ENCODE measurements at regions not wholly inside any gene's neighbourhood (a gene's known extent, or its start where the extent isn't known, plus 50 kb on each side); places are given as distances from the start of the nearest gene placed in this dataset.

DNA sequence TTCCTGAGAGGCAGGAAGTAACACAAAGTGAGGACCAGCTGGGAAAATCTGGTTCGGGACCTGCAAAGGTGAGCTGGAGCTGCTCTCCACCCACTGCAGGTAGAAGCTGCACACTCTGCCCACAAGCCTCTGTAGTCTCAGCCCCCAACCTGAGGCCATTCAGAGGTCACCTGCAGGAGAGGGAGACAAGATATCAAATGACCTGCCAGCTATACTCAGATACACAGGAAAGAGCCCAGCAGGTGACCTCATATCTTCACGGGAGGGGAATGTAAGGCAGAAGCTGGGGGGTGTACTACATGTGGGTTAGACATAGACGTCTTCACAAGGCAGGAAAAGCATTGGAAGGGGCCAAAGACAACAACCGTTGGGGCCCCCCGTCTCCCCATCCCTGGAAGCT is 86.1 kb downstream of the APIP start:
- no peak overlapping the region for H2BK20ac ChIP-seq (ENCODE audit: low read length)
- H3K79me2 ChIP-seq (ENCODE audit: control insufficient read depth in 1 of 2, insufficient read depth in 2 of 2, low read length in 2 of 2) = no peaks in the 10 kb centered on the region
- no peak overlapping the region for H4K5ac ChIP-seq (ENCODE audit: insufficient read length, low read depth, low read length)
- no peak overlapping the region for H3K27ac ChIP-seq (ENCODE audit: low read depth, low read length)
- no peak overlapping the region for H3K56ac ChIP-seq (replicated peaks; ENCODE audit: insufficient read length, low read depth, low read length)
- H3K14ac ChIP-seq (ENCODE audit: insufficient read length) = no peak overlapping the region
- no peak overlapping the region for H2BK12ac ChIP-seq (ENCODE audit: low read depth, low read length)
- H3K23ac ChIP-seq (ENCODE audit: insufficient read length) = no peak overlapping the region
- H2AK5ac ChIP-seq (ENCODE audit: low read depth, low read length) = no peak overlapping the region
- no peak overlapping the region for H2AFZ ChIP-seq (ENCODE audit: low read length)
- ChIA-PET CTCF (ENCODE audit: partially characterized antibody) (interaction anchor here (1.0 to 1.7 kb wide), 5 partner anchors 11 to 264 kb away, joined by 3 to 4 read pairs (median 4); no protein-coding TSS in a partner anchor), POLR2A (ENCODE audit: partially characterized antibody) (no interaction called here)
- H3K9me3 ChIP-seq (ENCODE audit: insufficient read depth in 2 of 2, low read depth in 1 of 2, low read length in 1 of 2) = 0 out of 4 replicates have a peak, but pooled peaks cover 0 to 2% of the 10 kb centered on the region in 2 experiments
- H4K91ac ChIP-seq (replicated peaks; ENCODE audit: insufficient read length, low read length) = no peak overlapping the region
- H3K27me3 ChIP-seq (replicated peaks in 1 of 4; ENCODE audit: control insufficient read depth in 3 of 4, extremely low read depth in 1 of 4, insufficient read depth in 3 of 4, low read length in 3 of 4) = no peaks in the 10 kb centered on the region
- no peaks in the 10 kb centered on the region for H4K20me1 ChIP-seq (replicated peaks in 1 of 2; ENCODE audit: control insufficient read depth in 1 of 2, insufficient read depth in 2 of 2, low read length in 2 of 2)
- H2BK5ac ChIP-seq (ENCODE audit: low read depth, low read length) = no peak overlapping the region
- no peaks in the 10 kb centered on the region for H3K23me2 ChIP-seq (ENCODE audit: low read depth, low read length)
- H2BK120ac ChIP-seq (replicated peaks; ENCODE audit: low read depth, low read length) = no peak overlapping the region
- FAIRE-seq = no peak
- H3K9ac ChIP-seq (replicated peaks in 1 of 4; ENCODE audit: extremely low read depth in 1 of 4, low read depth in 3 of 4, low read length in 3 of 4) = no peak overlapping the region
- peaks cover 0 to 4% (median 0%) of the 10 kb centered on the region in 4 experiments; a peak in 3 of 7 replicates for H3K4me1 ChIP-seq (replicated peaks in 1 of 4; ENCODE audit: control insufficient read depth in 3 of 4, insufficient read depth in 4 of 4, low read length in 3 of 4)
- H3K18ac ChIP-seq (ENCODE audit: extremely low read depth, low read length) = no peak overlapping the region
- H3K79me1 ChIP-seq (ENCODE audit: low read depth, low read length) = no peaks in the 10 kb centered on the region
- TF ChIP-seq RXRA (IDR thresholded peaks at IDR 0.05; ENCODE audit: insufficient read depth, low read depth, low read length) (no peak), POU5F1 (IDR thresholded peaks at IDR 0.05; ENCODE audit: low read depth, low read length) (no peak), SIRT6 (IDR thresholded peaks at IDR 0.05; ENCODE audit: low read length) (no peak), TEAD4 (IDR thresholded peaks at IDR 0.05; ENCODE audit: low read depth, low read length) (no peak), CEBPB (IDR thresholded peaks at IDR 0.05; ENCODE audit: low read depth, low read length) (no peak), SP4 (IDR thresholded peaks at IDR 0.05; ENCODE audit: low read length) (no peak), KDM4A (IDR thresholded peaks at IDR 0.05; ENCODE audit: low read depth, low read length, severe bottlenecking) (no peak), SIX5 (IDR thresholded peaks at IDR 0.05; ENCODE audit: low read depth, low read length) (no peak)
- TF ChIP-seq, protein P1, sequence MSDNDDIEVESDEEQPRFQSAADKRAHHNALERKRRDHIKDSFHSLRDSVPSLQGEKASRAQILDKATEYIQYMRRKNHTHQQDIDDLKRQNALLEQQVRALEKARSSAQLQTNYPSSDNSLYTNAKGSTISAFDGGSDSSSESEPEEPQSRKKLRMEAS (IDR thresholded peaks at IDR 0.05) = no peak
- 65% methylated on average over 5 of the region's 5 CpGs; no CpG with 5 or more reads in 1 of the 2 experiments for WGBS, 2 experiments (ENCODE audit: extremely low coverage in 1 of 2, insufficient coverage in 1 of 2, insufficient read length in 1 of 2, insufficient replicate concordance in 2 of 2, low coverage in 1 of 2, low lambda C conversion rate in 2 of 2, missing lambda C conversion rate in 1 of 2)
- DNase-seq (ENCODE audit: low read depth in 1 of 2, low spot score in 2 of 2) = no peak
- no peaks in the 10 kb centered on the region for H3K36me3 ChIP-seq (ENCODE audit: control insufficient read depth in 2 of 4, insufficient read depth in 4 of 4, low read length in 3 of 4)
- H3K4me3 ChIP-seq (ENCODE audit: extremely low read depth in 1 of 4, insufficient read depth in 2 of 4, low read depth in 3 of 4, low read length in 4 of 4) = no peak overlapping the region
- H3K4me2 ChIP-seq (ENCODE audit: insufficient read depth in 1 of 2, low read depth in 2 of 2, low read length in 2 of 2) = no peak overlapping the region
- H4K8ac ChIP-seq (ENCODE audit: extremely low read depth, insufficient read depth, low read length) = no peak overlapping the region
- no peak overlapping the region for H3K4ac ChIP-seq (replicated peaks; ENCODE audit: insufficient read length, low read depth, low read length)
- no peak overlapping the region for H2BK15ac ChIP-seq (ENCODE audit: low read length)

Data from H1 (cell line).